GM12878 (cell line): ENCODE measurements at regions not wholly inside any gene's neighbourhood (a gene's known extent, or its start where the extent isn't known, plus 50 kb on each side); places are given as distances from the start of the nearest gene placed in this dataset.

Experiments
- ATAC-seq: fragments of 200-7000 bp; cut with Tn5 transposase; 3 replicates; pipeline ENCODE4 v1.9.1; 2020; ENCODE audit warnings: mild to moderate bottlenecking, moderate library complexity
- BruUV-seq: library from RNA; stranded (reverse); fragments of 400-500 nt; replicated peaks from 2 replicates; lab custom pipeline; 2021; lab: Mats Ljungman, UMichigan
- CTCF ChIA-PET: fragments of 300-600 bp; sonication (Branson Sonifier 250); formaldehyde crosslinking; extraction: SDS; loops from one replicate; lab custom pipeline; 2021; ENCODE audit warnings: inconsistent platforms; lab: Yijun Ruan, JAX
- POLR2A ChIA-PET: fragments of 350-600 bp; formaldehyde crosslinking; extraction: SDS; loops from one replicate; lab custom pipeline; 2021; ENCODE audit warnings: inconsistent platforms; lab: Charles Lee
- RAD21 ChIA-PET: fragments of 300-600 bp; sonication (Branson Sonifier 250); formaldehyde crosslinking; loops from one replicate; lab custom pipeline; 2023; ENCODE audit warnings: antibody characterized with exemption; ENCODE audit not compliant: unreplicated experiment; lab: Charles Lee
- SMC1A ChIA-PET: fragments of 300-600 bp; sonication (Branson Sonifier 250); formaldehyde crosslinking; loops from one replicate; lab custom pipeline; 2023; ENCODE audit not compliant: unreplicated experiment, uncharacterized antibody; lab: Charles Lee
- DNase-seq: peaks from one replicate; pipeline ENCODE4 v3.0.0-alpha.2; 2011; ENCODE audit warnings: low read depth, low spot score
- FAIRE-seq: peaks from 3 replicates; lab custom pipeline; 2011; peaks lifted over from hg19 to GRCh38; lab: Jason Lieb, UNC
- H2AFZ ChIP-seq: 2 replicates; pipeline ENCODE4 v1.6.0; 2011; ENCODE audit warnings: low read depth, low read length, control low read depth; ENCODE audit not compliant: control insufficient read depth
- H3K27ac ChIP-seq: 2 replicates; pipeline ENCODE4 v1.5.1; 2011; ENCODE audit warnings: control low read depth; ENCODE audit not compliant: control insufficient read depth, insufficient read depth
- H3K27me3 ChIP-seq, 2 experiments: replicated peaks in 1 of 2; 2 replicates each; pipeline versions ENCODE4 v1.6.0 to v1.6.1; 2011; ENCODE audit warnings: low read length in 1 of 2; ENCODE audit not compliant: control insufficient read depth in 2 of 2, insufficient read depth in 2 of 2
- H3K36me3 ChIP-seq, 2 experiments: 2 replicates each; pipeline ENCODE4 v1.5.1; 2011; ENCODE audit warnings: low read length in 1 of 2; ENCODE audit not compliant: control insufficient read depth in 2 of 2, insufficient read depth in 2 of 2
- H3K4me1 ChIP-seq: 2 replicates; pipeline ENCODE4 v1.6.1; 2011; ENCODE audit warnings: mild to moderate bottlenecking, low read length, moderate library complexity, mixed read lengths; ENCODE audit not compliant: control insufficient read depth, insufficient read depth
- H3K4me2 ChIP-seq: 2 replicates; pipeline ENCODE4 v1.6.0; 2011; ENCODE audit warnings: control low read depth; ENCODE audit not compliant: control insufficient read depth, insufficient read depth
- H3K4me3 ChIP-seq: fragments of 200-600 bp; sonication (generic); 2 replicates; pipeline ENCODE4 v1.5.1; 2016
- H3K79me2 ChIP-seq: 2 replicates; pipeline ENCODE4 v1.6.0; 2011; ENCODE audit warnings: low read length; ENCODE audit not compliant: control insufficient read depth, insufficient read depth
- H3K9ac ChIP-seq: 2 replicates; pipeline ENCODE4 v1.8.0; 2011; ENCODE audit warnings: low read length, control low read depth, mixed read lengths; ENCODE audit not compliant: control insufficient read depth, insufficient read depth
- H3K9me3 ChIP-seq: replicated peaks from 3 replicates; pipeline ENCODE4 v1.5.1; 2011; ENCODE audit warnings: mild to moderate bottlenecking, low read length; ENCODE audit not compliant: control insufficient read depth, insufficient read depth
- H4K20me1 ChIP-seq: 2 replicates; pipeline ENCODE4 v1.6.0; 2011; ENCODE audit not compliant: control insufficient read depth, insufficient read depth
- E2F4 ChIP-seq: IDR thresholded peaks from 2 replicates; pipeline ENCODE4 v1.6.1; 2012; ENCODE audit warnings: low read depth, low read length, improper control_type of control experiment
- FOXM1 ChIP-seq: IDR thresholded peaks from 2 replicates; pipeline ENCODE4 v1.6.1; 2012; ENCODE audit warnings: low read depth, mild to moderate bottlenecking, inconsistent platforms, low read length, moderate library complexity
- HDAC2 ChIP-seq: fragments of 200-600 bp; sonication (generic); IDR thresholded peaks from 2 replicates; pipeline ENCODE4 v1.6.1; 2017
- MEF2A ChIP-seq: IDR thresholded peaks from 2 replicates; pipeline ENCODE4 v1.6.1; 2011; ENCODE audit warnings: low read depth, mild to moderate bottlenecking, low read length, moderate library complexity; ENCODE audit not compliant: insufficient read depth
- NBN ChIP-seq: fragments of 450-650 bp; IDR thresholded peaks from 2 replicates; pipeline ENCODE4 v1.6.1; 2016
- RFX5 ChIP-seq: IDR thresholded peaks from 2 replicates; pipeline ENCODE4 v1.6.1; 2011; ENCODE audit warnings: low read depth, low read length, improper control_type of control experiment
- ZNF207 ChIP-seq: fragments of 450-650 bp; IDR thresholded peaks from 2 replicates; pipeline ENCODE4 v1.6.1; 2014; ENCODE audit warnings: antibody characterized with exemption, mild to moderate bottlenecking, borderline replicate concordance
- ZNF384 ChIP-seq: IDR thresholded peaks from 2 replicates; pipeline ENCODE4 v1.6.1; 2012; ENCODE audit warnings: low read depth, mild to moderate bottlenecking, low read length, improper control_type of control experiment, borderline replicate concordance
- WGBS: methylation state at CpG from one replicate; pipeline ENCODE4 v1.1.6; 2016; ENCODE audit warnings: low lambda C conversion rate; ENCODE audit not compliant: insufficient replicate concordance, insufficient coverage; ENCODE audit errors: missing lambda C conversion rate; 5-methylcytosine and 5-hydroxymethylcytosine counted together
- in situ Hi-C: fragments of 300-500 bp; cut with MboI; formaldehyde crosslinking; loops from 9 replicates; pipeline ENCODE4 v1.14.3; 2018; ENCODE audit warnings: mixed read lengths
- intact Hi-C: fragments of 100-400 bp; cut with micrococcal nuclease; formaldehyde crosslinking; loops from one replicate; pipeline ENCODE4 v1.14.2; 2022; ENCODE audit not compliant: unreplicated experiment

- WGBS = 0% methylated on average over 2 of the region's 2 CpGs
- Histone ChIP-seq H4K20me1 (no peaks in the 10 kb centered on the region), H2AFZ (no peak overlapping the region), H3K36me3 (no peaks in the 10 kb centered on the region), H3K27ac (no peak overlapping the region), H3K9ac (no peak overlapping the region), H3K9me3 (no peaks in the 10 kb centered on the region), H3K4me2 (no peak overlapping the region), H3K27me3 (no peaks in the 10 kb centered on the region), H3K4me3 (no peak overlapping the region), H3K79me2 (no peaks in the 10 kb centered on the region), H3K4me1 (no peaks in the 10 kb centered on the region)
- DNase-seq (no peak), ATAC-seq (no peak), FAIRE-seq (no peak)
- BruUV-seq = no TSS peak
- ChIA-PET POLR2A (no interaction called here), RAD21 (no interaction called here), CTCF (no interaction called here), SMC1A (no interaction called here)
- TF ChIP-seq HDAC2 (no peak), ZNF384 (no peak), ZNF207 (no peak), FOXM1 (no peak), NBN (no peak), RFX5 (no peak)
- intact Hi-C loops = no loop called here
- in situ Hi-C loops = no loop called here
These were observed 500.6 kb upstream of the RPS6KA3 start for GRCh38 chrX:20767346-20767745.

- DNase-seq (no peak), ATAC-seq (no peak), FAIRE-seq (no peak)
- no peak overlapping the region for H3K4me2 ChIP-seq
- intact Hi-C loops = no loop called here
- no peak overlapping the region for H3K27ac ChIP-seq
- TF ChIP-seq MEF2A (no peak), E2F4 (no peak)
- H2AFZ ChIP-seq = no peak overlapping the region
- ChIA-PET CTCF (no interaction called here), POLR2A (no interaction called here), RAD21 (no interaction called here), SMC1A (no interaction called here)
- H3K4me1 ChIP-seq = no peaks in the 10 kb centered on the region
- no TSS peak for BruUV-seq
- H3K79me2 ChIP-seq = no peaks in the 10 kb centered on the region
- WGBS = 0% methylated on average over 1 of the region's 1 CpG
- H3K9me3 ChIP-seq = no peaks in the 10 kb centered on the region
- in situ Hi-C loops = no loop called here
- H3K9ac ChIP-seq = no peak overlapping the region
- H4K20me1 ChIP-seq = no peaks in the 10 kb centered on the region
- H3K27me3 ChIP-seq = no peaks in the 10 kb centered on the region
- no peak overlapping the region for H3K4me3 ChIP-seq
- H3K36me3 ChIP-seq = no peaks in the 10 kb centered on the region
These were observed 489.9 kb upstream of the RPS6KA3 start for GRCh38 chrX:20756585-20756984.
